ENCODE measurements at regions not wholly inside any gene's neighbourhood (a gene's known extent, or its start where the extent isn't known, plus 50 kb on each side); places are given as distances from the start of the nearest gene placed in this dataset.
A peak's percentile ranks its signal among the peaks of the same experiment; 100 is the strongest.

DNA sequence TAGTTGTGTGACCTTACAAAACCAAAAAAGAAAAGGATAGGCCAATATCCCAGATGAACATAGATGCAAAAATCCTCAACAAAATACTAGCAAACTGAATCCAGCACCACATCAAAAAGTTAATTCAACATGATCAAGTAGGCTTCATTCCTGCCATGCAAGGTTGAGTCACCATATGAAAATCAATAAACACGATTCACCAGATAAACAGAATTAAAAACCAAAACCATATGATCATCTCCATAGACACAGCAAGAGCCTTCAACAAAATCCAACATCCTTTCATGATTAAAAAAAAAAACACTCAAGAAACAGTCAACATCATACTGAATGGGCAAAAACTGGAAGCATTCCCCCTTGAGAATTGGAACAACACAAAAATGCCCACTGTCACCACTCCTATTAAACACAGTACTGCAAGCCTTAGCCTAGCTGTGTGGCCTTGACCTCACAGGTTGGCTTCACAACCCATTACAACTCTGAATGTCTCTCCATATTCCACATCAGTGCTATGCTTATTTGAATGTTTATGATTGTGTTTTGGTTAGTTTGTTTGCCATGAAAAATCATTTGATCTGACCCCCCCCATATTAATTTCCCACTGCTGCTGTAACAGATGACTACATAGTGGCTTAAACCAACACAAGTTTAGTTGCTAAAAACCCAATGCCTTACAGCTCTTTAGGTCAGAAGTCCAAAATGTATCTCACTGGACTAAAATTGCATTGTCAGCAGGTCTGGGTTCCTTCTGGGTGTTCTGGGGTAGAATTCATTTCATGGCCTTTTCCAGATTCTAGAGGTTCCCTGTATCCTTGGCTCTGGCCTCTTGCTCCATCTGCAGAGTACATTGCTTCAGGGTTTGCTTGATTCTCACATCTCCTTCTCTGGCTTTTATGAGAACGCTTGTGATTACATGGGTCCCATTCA, 257.1 kb upstream of the DYNLRB2 start:
- peak; percentile 44 for DNase-seq (ENCODE audit: extremely low read depth, low read depth)
- TF ChIP-seq, protein P1, sequence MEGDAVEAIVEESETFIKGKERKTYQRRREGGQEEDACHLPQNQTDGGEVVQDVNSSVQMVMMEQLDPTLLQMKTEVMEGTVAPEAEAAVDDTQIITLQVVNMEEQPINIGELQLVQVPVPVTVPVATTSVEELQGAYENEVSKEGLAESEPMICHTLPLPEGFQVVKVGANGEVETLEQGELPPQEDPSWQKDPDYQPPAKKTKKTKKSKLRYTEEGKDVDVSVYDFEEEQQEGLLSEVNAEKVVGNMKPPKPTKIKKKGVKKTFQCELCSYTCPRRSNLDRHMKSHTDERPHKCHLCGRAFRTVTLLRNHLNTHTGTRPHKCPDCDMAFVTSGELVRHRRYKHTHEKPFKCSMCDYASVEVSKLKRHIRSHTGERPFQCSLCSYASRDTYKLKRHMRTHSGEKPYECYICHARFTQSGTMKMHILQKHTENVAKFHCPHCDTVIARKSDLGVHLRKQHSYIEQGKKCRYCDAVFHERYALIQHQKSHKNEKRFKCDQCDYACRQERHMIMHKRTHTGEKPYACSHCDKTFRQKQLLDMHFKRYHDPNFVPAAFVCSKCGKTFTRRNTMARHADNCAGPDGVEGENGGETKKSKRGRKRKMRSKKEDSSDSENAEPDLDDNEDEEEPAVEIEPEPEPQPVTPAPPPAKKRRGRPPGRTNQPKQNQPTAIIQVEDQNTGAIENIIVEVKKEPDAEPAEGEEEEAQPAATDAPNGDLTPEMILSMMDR (IDR thresholded peaks at IDR 0.05; ENCODE audit: low read depth, low read length): no peak

- DNase-seq (ENCODE audit: extremely low read depth, low read depth): no peak
- TF ChIP-seq, protein P1 (IDR thresholded peaks at IDR 0.05; ENCODE audit: low read depth, low read length): no peak
These were observed 260.2 kb upstream of the DYNLRB2 start for GRCh38 chr16:80280557-80280956.

DNA sequence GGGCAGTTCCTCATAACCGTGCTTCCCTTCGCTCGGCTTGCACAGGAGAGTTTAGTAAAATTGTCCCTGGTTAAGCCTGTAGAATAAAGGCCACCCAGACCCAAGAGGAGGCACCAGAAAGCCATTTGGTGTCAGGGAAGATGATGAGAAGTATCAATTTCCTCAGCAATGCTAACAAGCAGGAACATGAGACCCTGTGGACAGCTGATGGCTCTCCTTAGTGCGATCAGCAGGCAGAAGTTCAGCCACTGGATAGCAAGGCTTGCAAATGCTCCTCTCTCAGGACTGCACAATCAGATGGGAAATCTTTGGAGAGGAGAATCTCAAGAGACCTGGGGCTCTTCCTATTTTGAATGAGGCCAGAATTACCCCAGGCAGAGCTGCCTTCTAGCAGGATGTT, 261.1 kb upstream of the DYNLRB2 start:
- TF ChIP-seq, protein P1 (IDR thresholded peaks at IDR 0.05; ENCODE audit: low read depth, low read length): no peak

GRCh38 chr16:80277182-80277581, 263.6 kb upstream of the DYNLRB2 start:
- TF ChIP-seq, protein P1 (IDR thresholded peaks at IDR 0.05; ENCODE audit: low read depth, low read length): no peak
- no peak for DNase-seq (ENCODE audit: extremely low read depth, low read depth)

More for the DNA sequence above, 261.1 kb upstream of the DYNLRB2 start:
- no peak for DNase-seq (ENCODE audit: extremely low read depth, low read depth)

DNA sequence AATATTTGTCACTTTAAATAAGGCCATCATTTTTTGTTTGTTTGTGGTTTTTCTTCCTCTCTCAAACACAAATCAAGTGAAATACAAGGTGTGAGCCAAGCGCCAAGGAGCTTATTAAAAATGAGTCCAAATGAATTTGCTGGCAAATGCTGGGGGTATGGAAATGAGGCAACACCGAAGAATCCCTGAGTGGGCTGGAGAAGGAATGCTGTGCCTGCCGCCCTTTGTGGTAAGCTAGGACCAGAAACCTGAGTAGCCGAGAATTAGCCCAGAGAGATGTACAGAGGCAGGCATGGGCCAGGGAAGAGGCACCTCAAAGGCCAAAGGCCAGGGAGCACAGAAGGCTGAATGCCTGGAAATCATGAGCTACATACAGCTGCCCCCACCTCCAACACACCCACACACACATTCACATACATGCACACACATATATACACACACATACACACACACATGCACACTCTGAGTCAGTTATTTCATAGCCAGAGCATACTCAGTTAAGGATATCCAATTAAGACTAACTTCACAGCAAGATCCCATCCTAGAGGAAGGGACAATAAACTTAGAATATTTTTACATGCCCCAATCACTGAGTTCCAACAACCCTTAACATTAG, 266.1 kb upstream of the DYNLRB2 start:
- TF ChIP-seq, protein P1 (IDR thresholded peaks at IDR 0.05; ENCODE audit: low read depth, low read length): no peak
- DNase-seq (ENCODE audit: extremely low read depth, low read depth): peak; percentile 24

- DNase-seq (ENCODE audit: extremely low read depth, low read depth): peak; percentile 20
- TF ChIP-seq, protein P1 (IDR thresholded peaks at IDR 0.05; ENCODE audit: low read depth, low read length): no peak
These were observed 266.9 kb upstream of the DYNLRB2 start for GRCh38 chr16:80273635-80274538.
